Renal cortical epithelial cell (primary cell): ENCODE measurements at regions not wholly inside any gene's neighbourhood (a gene's known extent, or its start where the extent isn't known, plus 50 kb on each side); places are given as distances from the start of the nearest gene placed in this dataset.
A peak's percentile ranks its signal among the peaks of the same experiment; 100 is the strongest.
"Not testable (repeated sequence)": the region's sequence is repeated elsewhere in the genome, so short reads cannot be mapped to it uniquely, and the experiment has no call there.

Experiments used
- DNase-seq: peaks from one replicate; pipeline ENCODE4 v3.0.0-alpha.2; 2011; ENCODE audit warnings: low read depth

- no peak for DNase-seq
Measured at GRCh38 chr21:38614558-38614957, 116.3 kb upstream of the ERG start.

- no peak for DNase-seq
Measured at GRCh38 chr21:38619480-38619879, 121.2 kb upstream of the ERG start.

GRCh38 chr21:38619992-38620479 is 121.8 kb upstream of the ERG start:
- peak; percentile 15 for DNase-seq

- DNase-seq, result no peak
Measured at GRCh38 chr21:38621132-38621531, 122.9 kb upstream of the ERG start.

- no peak for DNase-seq
Measured at GRCh38 chr21:38622081-38622826, 124.0 kb upstream of the ERG start.

GRCh38 chr21:38622827-38623209 is 124.5 kb upstream of the ERG start:
- no peak for DNase-seq

- no peak for DNase-seq
Measured at GRCh38 chr21:38623552-38623951, 125.3 kb upstream of the ERG start.

- DNase-seq, result no peak
Measured at GRCh38 chr21:38625000-38625399, 126.7 kb upstream of the ERG start.

GRCh38 chr21:38626306-38626705 is 128.0 kb upstream of the ERG start:
- no peak for DNase-seq

GRCh38 chr21:38628349-38628748 is 130.1 kb upstream of the ERG start:
- DNase-seq, result no peak

- DNase-seq, result no peak
Measured at GRCh38 chr21:38631206-38631605, 132.9 kb upstream of the ERG start.

- no peak for DNase-seq
Measured at GRCh38 chr21:38631676-38632075, 133.4 kb upstream of the ERG start.

GRCh38 chr21:38637161-38637560 is 138.9 kb upstream of the ERG start:
- DNase-seq, result no peak

GRCh38 chr21:38639571-38640354 is 141.5 kb upstream of the ERG start:
- no peak for DNase-seq

GRCh38 chr21:38640355-38640742 is 142.1 kb upstream of the ERG start:
- DNase-seq, result not testable (repeated sequence)

GRCh38 chr21:38643404-38644023 is 145.2 kb upstream of the ERG start:
- DNase-seq, result no peak

GRCh38 chr21:38645282-38645681 is 147.0 kb upstream of the ERG start:
- peak; percentile 5 for DNase-seq

- DNase-seq, result peak; percentile 55
Measured at GRCh38 chr21:38646213-38646837, 148.0 kb upstream of the ERG start.

- DNase-seq, result no peak
Measured at GRCh38 chr21:38649120-38649519, 150.8 kb upstream of the ERG start.

- no peak for DNase-seq
Measured at GRCh38 chr21:38651570-38651969, 153.3 kb upstream of the ERG start.

- DNase-seq, result no peak
Measured at GRCh38 chr21:38652396-38652795, 153.3 kb upstream of the ETS2 start.

- DNase-seq, result no peak
Measured at GRCh38 chr21:38654580-38654979, 151.1 kb upstream of the ETS2 start.
